Activated CD4-positive, alpha-beta T cell treated with anti-CD3 and anti-CD28 coated beads for 36 hours (primary cell): ENCODE measurements at regions not wholly inside any gene's neighbourhood (a gene's known extent, or its start where the extent isn't known, plus 50 kb on each side); places are given as distances from the start of the nearest gene placed in this dataset.
A peak's percentile ranks its signal among the peaks of the same experiment; 100 is the strongest.

Experiments used
- ATAC-seq: fragments of 200-7000 bp; cut with Tn5 transposase; one replicate; pipeline ENCODE4 v1.10.0; 2021; ENCODE audit warnings: mild to moderate bottlenecking, moderate library complexity
- CTCF ChIA-PET: fragments of 350-600 bp; sonication (Branson Sonifier 250); formaldehyde crosslinking; loops from one replicate; lab custom pipeline; 2021; ENCODE audit warnings: antibody characterized with exemption; lab: Charles Lee
- POLR2A ChIA-PET: fragments of 350-600 bp; sonication (Branson Sonifier 250); formaldehyde crosslinking; loops from one replicate; lab custom pipeline; 2021; ENCODE audit warnings: antibody characterized with exemption, inconsistent platforms; lab: Charles Lee
- DNase-seq: peaks from one replicate; pipeline ENCODE4 v3.0.0-alpha.2; 2020
- H3K27ac Mint-ChIP-seq: one replicate; pipeline ENCODE4 v1.8.0; 2021; ENCODE audit warnings: mixed read lengths
- H3K27me3 Mint-ChIP-seq: one replicate; pipeline ENCODE4 v1.8.0; 2021; ENCODE audit warnings: mixed read lengths
- H3K36me3 Mint-ChIP-seq: one replicate; pipeline ENCODE4 v1.8.0; 2021; ENCODE audit warnings: low read depth, mixed read lengths
- H3K4me1 Mint-ChIP-seq: one replicate; pipeline ENCODE4 v1.8.0; 2021; ENCODE audit warnings: mixed read lengths
- H3K4me3 Mint-ChIP-seq: one replicate; pipeline ENCODE4 v1.8.0; 2021; ENCODE audit warnings: mild to moderate bottlenecking, moderate library complexity, mixed read lengths
- H3K9me3 Mint-ChIP-seq: one replicate; pipeline ENCODE4 v1.8.0; 2021; ENCODE audit warnings: low read depth, mixed read lengths
- intact Hi-C, 2 experiments: fragments of 100-400 bp; cut with DNase I in 1 of 2; cut with micrococcal nuclease in 1 of 2; formaldehyde crosslinking; loops; one replicate each; pipeline versions ENCODE4 v1.14.2 to v1.15.1; 2022 to 2024; cut with DNase I, micrococcal nuclease

GRCh38 chr16:76612497-76612896, 335.3 kb downstream of the CNTNAP4 start:
- ChIA-PET POLR2A (no interaction called here), CTCF (no interaction called here)
- Mint-ChIP-seq H3K4me1 (no peaks in the 10 kb centered on the region), H3K27ac (no peak overlapping the region), H3K9me3 (no peaks in the 10 kb centered on the region), H3K4me3 (no peak overlapping the region), H3K36me3 (no peaks in the 10 kb centered on the region), H3K27me3 (no peaks in the 10 kb centered on the region)
- ATAC-seq = no peak
- intact Hi-C loops = no loop called here
- no peak for DNase-seq

GRCh38 chr16:76614269-76614668, 337.1 kb downstream of the CNTNAP4 start:
- no peaks in the 10 kb centered on the region for H3K27me3 Mint-ChIP-seq
- no peak overlapping the region for H3K4me3 Mint-ChIP-seq
- CTCF ChIA-PET = no interaction called here
- H3K27ac Mint-ChIP-seq = no peak overlapping the region
- no peaks in the 10 kb centered on the region for H3K4me1 Mint-ChIP-seq
- POLR2A ChIA-PET = no interaction called here
- DNase-seq (no peak), ATAC-seq (no peak)
- no peaks in the 10 kb centered on the region for H3K9me3 Mint-ChIP-seq
- no peaks in the 10 kb centered on the region for H3K36me3 Mint-ChIP-seq
- intact Hi-C loops = no loop called here

- CTCF ChIA-PET = no interaction called here
- Mint-ChIP-seq H3K27ac (no peak overlapping the region), H3K36me3 (no peaks in the 10 kb centered on the region), H3K9me3 (peaks cover 2% of the 10 kb centered on the region), H3K4me1 (no peaks in the 10 kb centered on the region), H3K27me3 (no peaks in the 10 kb centered on the region), H3K4me3 (no peak overlapping the region)
- no peak for ATAC-seq
- intact Hi-C loops = no loop called here
- DNase-seq = no peak
- POLR2A ChIA-PET = no interaction called here
These were observed 345.7 kb downstream of the CNTNAP4 start for GRCh38 chr16:76622876-76623275.

- no peaks in the 10 kb centered on the region for H3K27me3 Mint-ChIP-seq
- no peak overlapping the region for H3K4me3 Mint-ChIP-seq
- ChIA-PET CTCF (no interaction called here), POLR2A (no interaction called here)
- H3K9me3 Mint-ChIP-seq = peaks cover 21% of the 10 kb centered on the region
- ATAC-seq = no peak
- intact Hi-C loops = no loop called here
- no peak overlapping the region for H3K27ac Mint-ChIP-seq
- H3K36me3 Mint-ChIP-seq = no peaks in the 10 kb centered on the region
- no peaks in the 10 kb centered on the region for H3K4me1 Mint-ChIP-seq
- DNase-seq = no peak
These were observed 357.9 kb downstream of the CNTNAP4 start for GRCh38 chr16:76634847-76635697.

GRCh38 chr16:76639685-76640289, 362.6 kb downstream of the CNTNAP4 start:
- no peak overlapping the region for H3K4me3 Mint-ChIP-seq
- ATAC-seq (no peak), DNase-seq (peak; percentile 9)
- no peaks in the 10 kb centered on the region for H3K36me3 Mint-ChIP-seq
- no peaks in the 10 kb centered on the region for H3K4me1 Mint-ChIP-seq
- H3K9me3 Mint-ChIP-seq = peaks cover 8% of the 10 kb centered on the region
- H3K27me3 Mint-ChIP-seq = no peaks in the 10 kb centered on the region
- intact Hi-C loops = no loop called here
- ChIA-PET POLR2A (no interaction called here), CTCF (no interaction called here)
- no peak overlapping the region for H3K27ac Mint-ChIP-seq

- H3K27ac Mint-ChIP-seq = no peak overlapping the region
- no peak overlapping the region for H3K4me3 Mint-ChIP-seq
- H3K9me3 Mint-ChIP-seq = peaks cover 9% of the 10 kb centered on the region
- intact Hi-C loops = loop anchor here in 1 of 2 experiments (10.0 kb wide), 1 partner anchor 866 kb away; no protein-coding TSS in a partner anchor
- ChIA-PET POLR2A (no interaction called here), CTCF (no interaction called here)
- no peaks in the 10 kb centered on the region for H3K4me1 Mint-ChIP-seq
- no peak for ATAC-seq
- H3K27me3 Mint-ChIP-seq = peaks cover 2% of the 10 kb centered on the region
- DNase-seq = no peak
- no peaks in the 10 kb centered on the region for H3K36me3 Mint-ChIP-seq
These were observed 373.4 kb downstream of the CNTNAP4 start for GRCh38 chr16:76650582-76650981.

- Mint-ChIP-seq H3K4me3 (no peak overlapping the region), H3K4me1 (no peaks in the 10 kb centered on the region), H3K27ac (no peak overlapping the region), H3K27me3 (peaks cover 2% of the 10 kb centered on the region), H3K36me3 (no peaks in the 10 kb centered on the region), H3K9me3 (peaks cover 4% of the 10 kb centered on the region)
- peak; percentile 60 for ATAC-seq
- ChIA-PET CTCF (interaction anchor here (0.6 to 1.4 kb wide), 4 partner anchors 10 to 879 kb away, joined by 3 to 6 read pairs (median 3); no protein-coding TSS in a partner anchor), POLR2A (no interaction called here)
- intact Hi-C loops = loop anchor here (1.0 to 10.0 kb wide), 2 partner anchors 864 to 869 kb away; no protein-coding TSS in a partner anchor
- DNase-seq = peak; percentile 10
These were observed 376.3 kb downstream of the CNTNAP4 start for GRCh38 chr16:76653390-76654026.

GRCh38 chr16:76654088-76654820, 377.1 kb downstream of the CNTNAP4 start:
- Mint-ChIP-seq H3K27ac (no peak overlapping the region), H3K27me3 (peaks cover 2% of the 10 kb centered on the region), H3K4me3 (no peak overlapping the region), H3K9me3 (peaks cover 4% of the 10 kb centered on the region), H3K36me3 (no peaks in the 10 kb centered on the region), H3K4me1 (no peaks in the 10 kb centered on the region)
- ChIA-PET CTCF (interaction anchor here (0.6 to 1.4 kb wide), 4 partner anchors 9 to 880 kb away, joined by 3 to 6 read pairs (median 3); no protein-coding TSS in a partner anchor), POLR2A (no interaction called here)
- intact Hi-C loops = loop anchor here in 1 of 2 experiments (10.0 kb wide), 1 partner anchor 869 kb away; no protein-coding TSS in a partner anchor
- ATAC-seq (no peak), DNase-seq (no peak)

- H3K9me3 Mint-ChIP-seq = no peaks in the 10 kb centered on the region
- H3K36me3 Mint-ChIP-seq = no peaks in the 10 kb centered on the region
- H3K4me3 Mint-ChIP-seq = no peak overlapping the region
- POLR2A ChIA-PET = no interaction called here
- CTCF ChIA-PET = no interaction called here
- H3K27ac Mint-ChIP-seq = no peak overlapping the region
- intact Hi-C loops = loop anchor here in 1 of 2 experiments (10.0 kb wide), 1 partner anchor 872 kb away; no protein-coding TSS in a partner anchor
- DNase-seq (no peak), ATAC-seq (no peak)
- peaks cover 2% of the 10 kb centered on the region for H3K27me3 Mint-ChIP-seq
- H3K4me1 Mint-ChIP-seq = no peaks in the 10 kb centered on the region
These were observed 379.8 kb downstream of the CNTNAP4 start for GRCh38 chr16:76656994-76657393.

- no peak overlapping the region for H3K4me3 Mint-ChIP-seq
These were observed 384.6 kb downstream of the CNTNAP4 start for GRCh38 chr16:76661691-76662235.

More at GRCh38 chr16:76661691-76662235, 384.6 kb downstream of the CNTNAP4 start:
- Mint-ChIP-seq H3K9me3 (no peaks in the 10 kb centered on the region), H3K27me3 (no peaks in the 10 kb centered on the region), H3K4me1 (no peaks in the 10 kb centered on the region), H3K36me3 (no peaks in the 10 kb centered on the region), H3K27ac (no peak overlapping the region)
- POLR2A ChIA-PET = no interaction called here
- CTCF ChIA-PET = no interaction called here
- intact Hi-C loops = no loop called here
- no peak for DNase-seq
- no peak for ATAC-seq
